Testis (tissue), 2 donors: ENCODE measurements at regions not wholly inside any gene's neighbourhood (a gene's known extent, or its start where the extent isn't known, plus 50 kb on each side); places are given as distances from the start of the nearest gene placed in this dataset.

Experiments
- POLR2A ChIP-seq: fragments of 450-650 bp; IDR thresholded peaks from one replicate; pipeline ENCODE4 v1.6.1; 2017; ENCODE audit warnings: antibody characterized with exemption, mild to moderate bottlenecking, moderate library complexity
- TF ChIP-seq, protein P1 (sequence below), 3 experiments: fragments of 450-650 bp in 2 of 3; fragments of 200-600 bp in 1 of 3; sonication (generic) in 1 of 3; IDR thresholded peaks; one replicate each; pipeline ENCODE4 v1.5.1; 2016 to 2019; ENCODE audit warnings: antibody characterized with exemption in 3 of 3, mild to moderate bottlenecking in 2 of 3, moderate library complexity in 1 of 3

- TF ChIP-seq, protein P1, sequence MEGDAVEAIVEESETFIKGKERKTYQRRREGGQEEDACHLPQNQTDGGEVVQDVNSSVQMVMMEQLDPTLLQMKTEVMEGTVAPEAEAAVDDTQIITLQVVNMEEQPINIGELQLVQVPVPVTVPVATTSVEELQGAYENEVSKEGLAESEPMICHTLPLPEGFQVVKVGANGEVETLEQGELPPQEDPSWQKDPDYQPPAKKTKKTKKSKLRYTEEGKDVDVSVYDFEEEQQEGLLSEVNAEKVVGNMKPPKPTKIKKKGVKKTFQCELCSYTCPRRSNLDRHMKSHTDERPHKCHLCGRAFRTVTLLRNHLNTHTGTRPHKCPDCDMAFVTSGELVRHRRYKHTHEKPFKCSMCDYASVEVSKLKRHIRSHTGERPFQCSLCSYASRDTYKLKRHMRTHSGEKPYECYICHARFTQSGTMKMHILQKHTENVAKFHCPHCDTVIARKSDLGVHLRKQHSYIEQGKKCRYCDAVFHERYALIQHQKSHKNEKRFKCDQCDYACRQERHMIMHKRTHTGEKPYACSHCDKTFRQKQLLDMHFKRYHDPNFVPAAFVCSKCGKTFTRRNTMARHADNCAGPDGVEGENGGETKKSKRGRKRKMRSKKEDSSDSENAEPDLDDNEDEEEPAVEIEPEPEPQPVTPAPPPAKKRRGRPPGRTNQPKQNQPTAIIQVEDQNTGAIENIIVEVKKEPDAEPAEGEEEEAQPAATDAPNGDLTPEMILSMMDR (IDR thresholded peaks at IDR 0.05): no peak
- no peak for TF ChIP-seq POLR2A
Observed at GRCh38 chr12:115710104-115710564, 567.4 kb downstream of the MED13L start.
